ENCODE measurements at regions not wholly inside any gene's neighbourhood (a gene's known extent, or its start where the extent isn't known, plus 50 kb on each side); places are given as distances from the start of the nearest gene placed in this dataset.

DNA sequence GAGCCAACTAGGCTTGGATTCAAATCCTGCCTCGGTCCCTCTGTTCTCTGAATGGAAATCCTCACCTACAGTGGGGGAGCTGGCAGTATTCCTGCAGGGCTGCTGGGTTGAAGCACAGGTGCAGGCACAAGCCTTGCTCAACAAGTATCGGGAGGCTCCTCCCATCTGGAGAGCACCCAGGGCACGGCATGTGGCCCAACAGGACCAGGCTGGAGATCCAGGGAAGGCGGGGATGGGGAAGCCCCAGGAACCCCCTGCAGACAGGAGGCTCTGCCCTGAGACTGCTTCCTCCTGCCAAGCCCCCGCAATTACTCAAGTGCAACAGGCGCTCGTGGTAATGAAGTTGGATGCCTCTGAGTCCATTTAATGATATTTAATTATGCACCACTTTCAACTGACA is 128.0 kb upstream of the VSTM2B start:
- CTCF ChIA-PET: no interaction called here
- intact Hi-C loops (cut with micrococcal nuclease): no loop called here
- 78% methylated on average over 4 of the region's 7 CpGs for WGBS (ENCODE audit: insufficient coverage)
- TF ChIP-seq, protein P1, sequence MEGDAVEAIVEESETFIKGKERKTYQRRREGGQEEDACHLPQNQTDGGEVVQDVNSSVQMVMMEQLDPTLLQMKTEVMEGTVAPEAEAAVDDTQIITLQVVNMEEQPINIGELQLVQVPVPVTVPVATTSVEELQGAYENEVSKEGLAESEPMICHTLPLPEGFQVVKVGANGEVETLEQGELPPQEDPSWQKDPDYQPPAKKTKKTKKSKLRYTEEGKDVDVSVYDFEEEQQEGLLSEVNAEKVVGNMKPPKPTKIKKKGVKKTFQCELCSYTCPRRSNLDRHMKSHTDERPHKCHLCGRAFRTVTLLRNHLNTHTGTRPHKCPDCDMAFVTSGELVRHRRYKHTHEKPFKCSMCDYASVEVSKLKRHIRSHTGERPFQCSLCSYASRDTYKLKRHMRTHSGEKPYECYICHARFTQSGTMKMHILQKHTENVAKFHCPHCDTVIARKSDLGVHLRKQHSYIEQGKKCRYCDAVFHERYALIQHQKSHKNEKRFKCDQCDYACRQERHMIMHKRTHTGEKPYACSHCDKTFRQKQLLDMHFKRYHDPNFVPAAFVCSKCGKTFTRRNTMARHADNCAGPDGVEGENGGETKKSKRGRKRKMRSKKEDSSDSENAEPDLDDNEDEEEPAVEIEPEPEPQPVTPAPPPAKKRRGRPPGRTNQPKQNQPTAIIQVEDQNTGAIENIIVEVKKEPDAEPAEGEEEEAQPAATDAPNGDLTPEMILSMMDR (IDR thresholded peaks at IDR 0.05): no peak
- no peak for TF ChIP-seq EZH2 (IDR thresholded peaks at IDR 0.05; ENCODE audit: borderline replicate concordance, insufficient read depth, low read depth, low read length, poor library complexity, severe bottlenecking)
- Histone ChIP-seq H3K36me3 (replicated peaks in 1 of 2; ENCODE audit: control extremely low read depth in 1 of 2, control insufficient read depth in 1 of 2, extremely low read depth in 1 of 2, insufficient read depth in 2 of 2, low read length in 1 of 2) (no peaks in the 10 kb centered on the region), H3K9ac (ENCODE audit: low read length) (no peak overlapping the region), H4K20me1 (ENCODE audit: control insufficient read depth, insufficient read depth, low read length, poor library complexity, severe bottlenecking) (no peaks in the 10 kb centered on the region), H3K79me2 (ENCODE audit: control insufficient read depth, insufficient read depth, low read length) (no peaks in the 10 kb centered on the region), H3K4me3 (ENCODE audit: control extremely low read depth in 1 of 5, extremely low read depth in 1 of 5, insufficient read depth in 1 of 5, low read depth in 2 of 5, low read length in 4 of 5) (no peak overlapping the region), H3K4me2 (replicated peaks; ENCODE audit: low read depth, low read length, poor library complexity, severe bottlenecking) (no peak overlapping the region), H3K4me1 (ENCODE audit: control insufficient read depth in 2 of 2, insufficient read depth in 2 of 2, low read length in 2 of 2) (no peaks in the 10 kb centered on the region), H3K27ac (ENCODE audit: low read length in 2 of 2) (no peak overlapping the region), H3K27me3 (replicated peaks in 1 of 4; ENCODE audit: control extremely low read depth in 1 of 4, control insufficient read depth in 3 of 4, insufficient read depth in 4 of 4, low read length in 3 of 4) (no peaks in the 10 kb centered on the region), H3K9me3 (ENCODE audit: control extremely low read depth in 1 of 3, control insufficient read depth in 2 of 3, insufficient read depth in 1 of 3, low read length in 2 of 3) (peaks cover 0 to 39% (median 0%) of the 10 kb centered on the region in 3 donors), H2AFZ (ENCODE audit: insufficient read depth, low read depth, low read length, poor library complexity, severe bottlenecking) (no peak overlapping the region)
- POLR2A ChIA-PET: no interaction called here
- ATAC-seq (ENCODE audit: low read depth) (no peak), DNase-seq (no peak)
- Mint-ChIP-seq H3K27ac (no peak overlapping the region), H3K27me3 (no peaks in the 10 kb centered on the region), H3K4me3 (no peak overlapping the region), H3K9me3 (ENCODE audit: insufficient read depth) (no peaks in the 10 kb centered on the region), H3K4me1 (no peaks in the 10 kb centered on the region)

DNA sequence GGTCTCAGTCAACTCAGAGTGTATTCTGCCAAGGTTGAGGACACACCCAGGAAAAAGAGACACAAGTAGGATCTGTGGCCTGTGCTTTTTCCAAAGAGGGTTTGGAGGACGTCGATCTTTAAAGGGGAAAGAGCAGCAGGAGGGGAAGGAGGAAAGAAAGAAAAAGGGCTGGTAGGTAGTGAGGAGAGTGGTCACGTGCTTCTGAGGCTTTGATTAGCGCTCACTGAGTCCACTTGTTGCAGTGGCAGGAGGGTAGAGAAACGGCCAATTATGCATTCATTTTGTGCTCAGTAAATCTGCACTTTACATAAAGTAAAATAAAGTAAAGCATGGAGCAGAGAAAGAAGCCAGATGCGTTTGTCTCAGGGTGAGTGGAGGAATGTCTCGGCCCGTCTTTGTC is 126.0 kb upstream of the VSTM2B start:
- Histone ChIP-seq H3K27ac (ENCODE audit: low read length in 2 of 2) (no peak overlapping the region), H3K4me3 (ENCODE audit: control extremely low read depth in 1 of 5, extremely low read depth in 1 of 5, insufficient read depth in 1 of 5, low read depth in 2 of 5, low read length in 4 of 5) (no peak overlapping the region), H3K36me3 (replicated peaks in 1 of 2; ENCODE audit: control extremely low read depth in 1 of 2, control insufficient read depth in 1 of 2, extremely low read depth in 1 of 2, insufficient read depth in 2 of 2, low read length in 1 of 2) (no peaks in the 10 kb centered on the region), H3K79me2 (ENCODE audit: control insufficient read depth, insufficient read depth, low read length) (no peaks in the 10 kb centered on the region), H3K4me2 (replicated peaks; ENCODE audit: low read depth, low read length, poor library complexity, severe bottlenecking) (no peak overlapping the region), H4K20me1 (ENCODE audit: control insufficient read depth, insufficient read depth, low read length, poor library complexity, severe bottlenecking) (no peaks in the 10 kb centered on the region), H3K9me3 (ENCODE audit: control extremely low read depth in 1 of 3, control insufficient read depth in 2 of 3, insufficient read depth in 1 of 3, low read length in 2 of 3) (peaks cover 0 to 34% (median 0%) of the 10 kb centered on the region in 3 donors), H2AFZ (ENCODE audit: insufficient read depth, low read depth, low read length, poor library complexity, severe bottlenecking) (no peak overlapping the region), H3K9ac (ENCODE audit: low read length) (no peak overlapping the region), H3K27me3 (replicated peaks in 1 of 4; ENCODE audit: control extremely low read depth in 1 of 4, control insufficient read depth in 3 of 4, insufficient read depth in 4 of 4, low read length in 3 of 4) (no peaks in the 10 kb centered on the region), H3K4me1 (ENCODE audit: control insufficient read depth in 2 of 2, insufficient read depth in 2 of 2, low read length in 2 of 2) (no peaks in the 10 kb centered on the region)
- Mint-ChIP-seq H3K4me3 (no peak overlapping the region), H3K27me3 (no peaks in the 10 kb centered on the region), H3K9me3 (ENCODE audit: insufficient read depth) (no peaks in the 10 kb centered on the region), H3K4me1 (no peaks in the 10 kb centered on the region), H3K27ac (no peak overlapping the region)
- CTCF ChIA-PET: no interaction called here
- no peak for DNase-seq
- intact Hi-C loops (cut with micrococcal nuclease): no loop called here
- ATAC-seq (ENCODE audit: low read depth): no peak
- 75% methylated on average over 7 of the region's 8 CpGs for WGBS (ENCODE audit: insufficient coverage)
- TF ChIP-seq EZH2 (IDR thresholded peaks at IDR 0.05; ENCODE audit: borderline replicate concordance, insufficient read depth, low read depth, low read length, poor library complexity, severe bottlenecking): no peak
- TF ChIP-seq, protein P1 (IDR thresholded peaks at IDR 0.05): no peak
- POLR2A ChIA-PET: no interaction called here
